Ovary (tissue), 7 donors: ENCODE measurements at regions not wholly inside any gene's neighbourhood (a gene's known extent, or its start where the extent isn't known, plus 50 kb on each side); places are given as distances from the start of the nearest gene placed in this dataset.
A peak's percentile ranks its signal among the peaks of the same experiment; 100 is the strongest.

Source experiments
- DNase-seq, 5 donors: peaks; one replicate each; pipeline ENCODE4 v3.0.0-alpha.2; 2019 to 2020
- H3K27ac ChIP-seq, 2 donors: fragments of 200-600 bp; one replicate each; pipeline versions ENCODE4 v1.5.1 to v1.8.0; 2019 to 2022
- H3K27me3 ChIP-seq: fragments of 200-600 bp; one replicate; pipeline ENCODE4 v1.8.0; 2022
- H3K36me3 ChIP-seq: fragments of 200-600 bp; sonication (generic); one replicate; pipeline ENCODE4 v1.5.1; 2019
- H3K4me1 ChIP-seq: one replicate; pipeline ENCODE4 v1.8.1; 2013; ENCODE audit warnings: mild to moderate bottlenecking, moderate library complexity; ENCODE audit not compliant: insufficient read depth
- H3K4me3 ChIP-seq: fragments of 200-600 bp; sonication (generic); one replicate; pipeline ENCODE4 v1.5.1; 2017
- H3K9me3 ChIP-seq, 2 donors: fragments of 200-600 bp in 1 of 2; sonication (generic) in 1 of 2; one replicate each; pipeline versions ENCODE4 v1.5.1 to v1.8.1; 2013 to 2019; ENCODE audit warnings: mild to moderate bottlenecking in 1 of 2, moderate library complexity in 1 of 2
- CTCF ChIP-seq, 3 donors: fragments of 450-650 bp in 2 of 3; fragments of 200-600 bp in 1 of 3; IDR thresholded peaks; one replicate each; pipeline versions ENCODE4 v1.5.1 to v1.8.0; 2016 to 2022; ENCODE audit warnings: antibody characterized with exemption in 3 of 3, mild to moderate bottlenecking in 1 of 3
- EP300 ChIP-seq: sonication (generic); formaldehyde crosslinking; IDR thresholded peaks from one replicate; pipeline ENCODE4 v1.6.1; 2017; ENCODE audit warnings: antibody characterized with exemption
- POLR2A ChIP-seq: fragments of 450-650 bp; IDR thresholded peaks from one replicate; pipeline ENCODE4 v1.6.1; 2017; ENCODE audit warnings: antibody characterized with exemption, mild to moderate bottlenecking, moderate library complexity
- WGBS, 3 donors: extraction: QIAGEN DNeasy Blood & Tissue Kit in 1 of 3; methylation state at CpG; one replicate each; pipeline versions ENCODE4 v1.1.5 to v1.1.7; 2013 to 2017; 5-methylcytosine and 5-hydroxymethylcytosine counted together
- intact Hi-C, 4 donors: fragments of 100-400 bp; cut with DNase I; formaldehyde crosslinking; loops; one replicate each; pipeline versions ENCODE4 v1.11.0 to v1.15.1; 2022 to 2023
- donor health status: DM: no; HTN: no; CAD: no; lungs with moderate emphysema.
- donor health status: DM: no; HTN: no; CAD: no.
- donor health status: Bipolar disorder and iron deficiency.
- donor health status: DM: no; HTN: no; CAD: no.
- donor health status: DM: yes; HTN: yes; CAD: no.

GRCh38 chr13:108156749-108157148, 58.6 kb downstream of the LIG4 start:
- Histone ChIP-seq H3K36me3 (no peaks in the 10 kb centered on the region), H3K27me3 (no peaks in the 10 kb centered on the region), H3K27ac (no peak overlapping the region), H3K9me3 (no peaks in the 10 kb centered on the region), H3K4me1 (no peaks in the 10 kb centered on the region), H3K4me3 (no peak overlapping the region)
- no peak for TF ChIP-seq POLR2A
- no peak for TF ChIP-seq CTCF (IDR thresholded peaks at IDR 0.05)
- TF ChIP-seq EP300 = no peak
- 87 to 91% (median 89%) methylated on average over 5 of the region's 5 CpGs for WGBS, 3 donors
- DNase-seq = no peak
- intact Hi-C loops = loop anchor here in 2 of 4 donors (10.0 kb wide), 2 partner anchors 942 to 952 kb away; no protein-coding TSS in a partner anchor

- peak in 4 of 5 donors; percentile 35 to 43 (median 38) for DNase-seq
- Histone ChIP-seq H3K4me1 (no peaks in the 10 kb centered on the region), H3K9me3 (no peaks in the 10 kb centered on the region), H3K27ac (no peak overlapping the region), H3K36me3 (no peaks in the 10 kb centered on the region), H3K27me3 (no peaks in the 10 kb centered on the region), H3K4me3 (no peak overlapping the region)
- 28 to 34% (median 30%) methylated on average over 16 of the region's 16 CpGs for WGBS, 3 donors
- intact Hi-C loops = loop anchor here in 2 of 4 donors (10.0 kb wide), 2 partner anchors 941 to 951 kb away; no protein-coding TSS in a partner anchor
- TF ChIP-seq CTCF (IDR thresholded peaks at IDR 0.05) = peak; percentile 23 to 41 (median 31)
- TF ChIP-seq EP300 = no peak
Measured at GRCh38 chr13:108155185-108156106, 59.9 kb downstream of the LIG4 start.

- H3K27ac ChIP-seq = no peak overlapping the region
- TF ChIP-seq EP300 (no peak), POLR2A (no peak), CTCF (IDR thresholded peaks at IDR 0.05) (no peak)
- DNase-seq = no peak
- no peaks in the 10 kb centered on the region for H3K9me3 ChIP-seq
- 58 to 85% (median 63%) methylated on average over 1 of the region's 1 CpG for WGBS, 3 donors
- H3K27me3 ChIP-seq = no peaks in the 10 kb centered on the region
- intact Hi-C loops = loop anchor here in 3 of 4 donors (5.0 to 10.0 kb wide), 3 partner anchors 932 to 950 kb away; no protein-coding TSS in a partner anchor
- H3K36me3 ChIP-seq = no peaks in the 10 kb centered on the region
- no peaks in the 10 kb centered on the region for H3K4me1 ChIP-seq
- H3K4me3 ChIP-seq = no peak overlapping the region
Measured at GRCh38 chr13:108154421-108154858, 60.9 kb downstream of the LIG4 start.

- intact Hi-C loops = no loop called here
- H3K4me1 ChIP-seq = no peaks in the 10 kb centered on the region
- no peaks in the 10 kb centered on the region for H3K27me3 ChIP-seq
- H3K36me3 ChIP-seq = no peaks in the 10 kb centered on the region
- WGBS, 3 donors = 5 to 8% (median 6%) methylated on average over 2 of the region's 2 CpGs
- TF ChIP-seq CTCF (IDR thresholded peaks at IDR 0.05) = no peak
- TF ChIP-seq POLR2A = no peak
- TF ChIP-seq EP300 = no peak
- H3K9me3 ChIP-seq = no peaks in the 10 kb centered on the region
- no peak overlapping the region for H3K27ac ChIP-seq
- no peak overlapping the region for H3K4me3 ChIP-seq
- no peak for DNase-seq
Measured at GRCh38 chr13:108146642-108147041, 68.7 kb downstream of the LIG4 start.
